Heart left ventricle (tissue), 13 donors: ENCODE measurements at regions not wholly inside any gene's neighbourhood (a gene's known extent, or its start where the extent isn't known, plus 50 kb on each side); places are given as distances from the start of the nearest gene placed in this dataset.

ENCODE experiments used
- CTCF ChIP-seq, 12 donors: fragments of 200-600 bp; sonication (generic) in 4 of 12; IDR thresholded peaks; one replicate each; pipeline versions ENCODE4 v1.5.0 to v1.8.0; 2018 to 2022; ENCODE audit warnings: antibody characterized with exemption in 12 of 12, mild to moderate bottlenecking in 5 of 12
- POLR2A ChIP-seq, 2 donors: fragments of 450-650 bp; IDR thresholded peaks; one replicate each; pipeline ENCODE4 v1.6.1; 2017; ENCODE audit warnings: antibody characterized with exemption in 2 of 2, mild to moderate bottlenecking in 2 of 2, moderate library complexity in 2 of 2
- donor health status: ischemic (EF 13 %, LVEDD 7.1; RV severe dilation, severe dysfunction).
- donor health status: DM: no; HTN: yes; CAD: no.
- donor health status: DM: no; HTN: no; CAD: no.
- donor health status: ischemic (EF 25% LVEDD 6.9; RV normal size, moderate dysfunction).
- donor health status: ischemic (EF 25% LVEDD 5.7; RV mildly dilated, moderate dysfunction).
- donor health status: ischemic (EF 35%, LVEDD 5.7; RV mildly dilated, moderate dysfunction).
- donor health status: nonischemic (EF 11% LVEDD 7.7; RV severe dilation, severe dysfunction).
- donor health status: DM: yes; HTN: yes; CAD: no.
- donor health status: PGD.
- donor health status: ischemic (EF 29% LVEDD 5.4; RV normal size, mild dysfunction).
- donor health status: nonischemic (EF 23%, LVEDD 6.1; RV moderate dilation, normal function).

- TF ChIP-seq CTCF (IDR thresholded peaks at IDR 0.05) = no peak
- no peak for TF ChIP-seq POLR2A (IDR thresholded peaks at IDR 0.05)
These were observed 266.6 kb upstream of the MYT1L start for GRCh38 chr2:2597712-2598111.
